ENCODE measurements at regions not wholly inside any gene's neighbourhood (a gene's known extent, or its start where the extent isn't known, plus 50 kb on each side); places are given as distances from the start of the nearest gene placed in this dataset.

DNA sequence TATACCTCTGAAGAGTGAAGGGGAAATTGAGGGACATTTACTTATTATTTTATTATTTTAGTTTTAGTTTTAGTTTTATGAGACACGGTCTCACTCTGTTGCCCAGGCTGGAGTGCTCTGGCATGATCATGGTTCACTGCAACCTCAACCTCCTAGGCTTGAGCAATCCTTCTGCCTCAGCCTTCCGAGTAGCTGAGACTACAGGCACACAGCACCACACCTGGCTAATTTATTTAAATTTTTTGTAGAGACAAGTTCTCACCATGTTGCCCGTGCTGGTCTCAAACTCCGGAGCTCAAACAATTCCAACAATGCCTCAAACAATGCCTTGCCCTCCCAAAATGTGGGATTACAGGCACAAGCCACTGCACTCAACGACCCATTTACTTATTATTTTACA lies 68.4 kb upstream of the BMP2K start:
- Histone ChIP-seq H3K27me3 (ENCODE audit: insufficient read depth, low read length) (no peaks in the 10 kb centered on the region), H2BK12ac (ENCODE audit: insufficient read length, low read depth, low read length) (no peak overlapping the region), H3K27ac (ENCODE audit: insufficient read length, low read depth, low read length) (no peak overlapping the region), H3K4ac (ENCODE audit: low read depth, low read length) (no peak overlapping the region), H2AFZ (ENCODE audit: low read length) (no peak overlapping the region), H2BK20ac (ENCODE audit: low read depth, low read length, poor library complexity, severe bottlenecking) (no peak overlapping the region), H4K20me1 (ENCODE audit: control insufficient read depth, insufficient read depth, insufficient read length) (no peaks in the 10 kb centered on the region), H3K56ac (ENCODE audit: insufficient read length, low read depth, low read length) (no peak overlapping the region), H4K91ac (ENCODE audit: insufficient read length, low read depth, low read length) (no peak overlapping the region), H4K5ac (ENCODE audit: insufficient read length, low read depth, low read length) (no peak overlapping the region), H2BK120ac (ENCODE audit: low read depth, low read length, poor library complexity, severe bottlenecking) (no peak overlapping the region), H4K8ac (replicated peaks; ENCODE audit: insufficient read length, low read depth, low read length) (no peak overlapping the region), H3K4me1 (ENCODE audit: insufficient read depth, low read length) (peaks cover 7% of the 10 kb centered on the region; the same call in 1 of the 2 replicates), H2BK5ac (ENCODE audit: insufficient read length, low read length) (no peak overlapping the region), H3K23me2 (ENCODE audit: insufficient read length, low read depth, low read length, poor library complexity, severe bottlenecking) (no peaks in the 10 kb centered on the region), H3K18ac (ENCODE audit: insufficient read length, low read depth, low read length) (no peak overlapping the region), H3K9ac (ENCODE audit: extremely low read depth, insufficient read length, low read length) (no peak overlapping the region), H3T11ph (ENCODE audit: low read length) (no peak overlapping the region), H2BK15ac (ENCODE audit: low read depth, low read length) (no peak overlapping the region), H3K4me2 (ENCODE audit: insufficient read depth, insufficient read length, low read length) (no peak overlapping the region), H3K9me3 (ENCODE audit: control insufficient read depth, low read depth, low read length) (no peaks in the 10 kb centered on the region), H2AK5ac (ENCODE audit: insufficient read length, low read length) (no peak overlapping the region), H3K79me1 (ENCODE audit: insufficient read depth, low read depth, low read length, poor library complexity, severe bottlenecking) (no peaks in the 10 kb centered on the region), H3K23ac (ENCODE audit: insufficient read length, low read depth, low read length) (no peak overlapping the region), H3K79me2 (ENCODE audit: insufficient read depth, low read length) (no peaks in the 10 kb centered on the region), H3K14ac (ENCODE audit: insufficient read depth, low read length) (no peak overlapping the region)
- peaks cover 32 to 34% of the 10 kb centered on the region in 2 experiments for H3K4me1 Mint-ChIP-seq
- no peak overlapping the region for H3K4me3 Mint-ChIP-seq
- no peak overlapping the region for H3K27ac Mint-ChIP-seq
- peaks cover 12 to 17% of the 10 kb centered on the region in 2 experiments for H3K9me3 Mint-ChIP-seq
- no CpG with 5 or more reads among the region's 5 CpGs for WGBS (ENCODE audit: extremely low coverage, insufficient read length, low lambda C conversion rate)
- no peaks in the 10 kb centered on the region; the same call in 1 of the 2 replicates for H3K27me3 Mint-ChIP-seq (ENCODE audit: low read depth)
- TF ChIP-seq CTCF (conservative IDR thresholded peaks at IDR 0.05), result no peak
- peaks cover 0 to 7% (median 0%) of the 10 kb centered on the region in 3 experiments; a peak in 2 of 7 replicates for H3K36me3 Mint-ChIP-seq (ENCODE audit: insufficient read depth in 1 of 3, low read depth in 3 of 3)
- DNase-seq, result no peak
